ENCODE measurements at regions not wholly inside any gene's neighbourhood (a gene's known extent, or its start where the extent isn't known, plus 50 kb on each side); places are given as distances from the start of the nearest gene placed in this dataset.
A peak's percentile ranks its signal among the peaks of the same experiment; 100 is the strongest.

DNA sequence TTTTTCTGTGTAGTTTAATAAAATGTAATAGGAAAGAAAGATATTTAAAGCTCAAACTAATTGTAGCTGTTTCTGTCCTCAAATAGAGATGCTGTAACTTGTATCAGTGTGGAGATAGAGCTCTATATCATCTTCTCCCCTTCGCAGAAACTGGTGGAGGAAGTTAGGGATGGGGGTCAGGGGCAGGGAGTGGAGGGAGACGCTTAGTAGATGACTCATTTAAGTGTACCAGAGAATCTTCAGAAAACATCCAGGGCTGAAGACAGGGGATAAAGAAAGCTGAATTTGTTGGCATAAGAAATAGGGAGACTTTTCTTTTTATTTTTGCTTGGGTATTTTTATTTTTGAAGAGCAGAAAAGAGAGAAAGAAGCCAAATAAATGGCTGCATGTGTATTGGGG, 282.6 kb upstream of the DPYD start:
- no peak for DNase-seq (ENCODE audit: low spot score)

- peak; percentile 44 for DNase-seq (ENCODE audit: low spot score)
Measured at GRCh38 chr1:98201666-98202081, 280.8 kb upstream of the DPYD start.

DNA sequence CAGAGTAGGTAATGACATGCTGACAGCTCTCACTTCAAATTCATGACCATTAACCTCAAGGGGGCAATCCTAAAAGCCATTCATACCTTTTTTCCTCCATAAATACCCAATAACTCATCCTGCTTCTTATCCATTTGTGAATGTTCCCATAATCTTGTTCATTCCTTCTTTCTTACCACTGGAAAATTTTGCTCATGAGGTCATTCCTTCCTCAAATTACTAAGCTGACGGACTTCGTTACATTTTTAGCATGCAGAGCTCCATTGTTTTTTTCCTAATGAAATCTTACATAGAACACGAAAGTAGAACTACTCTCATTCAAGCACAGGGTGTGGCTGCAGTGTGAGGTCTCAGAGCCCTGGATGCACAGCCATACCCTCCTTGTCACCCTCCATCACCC, 276.5 kb upstream of the DPYD start:
- no peak for DNase-seq (ENCODE audit: low spot score)

DNA sequence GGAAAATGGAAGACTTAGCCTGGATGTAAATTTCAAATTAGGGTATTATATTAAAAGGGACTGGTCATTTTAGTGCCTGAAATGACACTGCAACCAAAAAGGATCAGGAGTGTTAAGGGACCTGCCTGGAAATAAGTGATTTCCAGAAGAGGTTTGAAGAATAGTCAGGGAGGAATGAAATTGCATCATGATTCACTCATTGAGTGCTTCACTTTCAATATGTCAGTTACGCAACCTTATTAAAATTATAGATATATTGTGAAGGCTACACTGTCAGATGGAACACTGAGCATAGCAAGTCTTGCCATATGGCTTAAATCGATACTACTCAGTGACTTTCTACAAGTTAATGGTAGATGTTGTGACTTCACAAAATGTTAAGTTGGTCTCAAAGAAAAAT, 275.2 kb upstream of the DPYD start:
- DNase-seq (ENCODE audit: low spot score), result no peak

DNA sequence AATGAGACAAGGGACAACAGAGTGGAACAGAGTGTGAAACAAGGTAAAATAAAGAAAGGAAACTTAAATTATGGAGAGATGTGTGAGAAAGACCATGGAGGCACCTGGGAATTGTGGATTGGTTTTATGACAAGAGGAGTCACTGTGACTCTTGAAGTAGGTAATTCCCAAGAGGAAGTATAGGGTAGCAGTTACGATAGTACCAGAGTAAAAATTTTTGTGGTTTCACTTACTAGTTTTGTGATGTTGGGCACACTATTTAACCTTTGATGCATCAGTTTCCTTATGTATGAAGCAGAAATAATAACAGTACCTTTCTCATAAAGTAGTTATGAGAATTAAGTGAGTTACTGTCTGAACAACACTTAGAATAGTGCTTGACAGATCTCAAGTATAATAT, 267.9 kb upstream of the DPYD start:
- no peak for DNase-seq (ENCODE audit: low spot score)

DNA sequence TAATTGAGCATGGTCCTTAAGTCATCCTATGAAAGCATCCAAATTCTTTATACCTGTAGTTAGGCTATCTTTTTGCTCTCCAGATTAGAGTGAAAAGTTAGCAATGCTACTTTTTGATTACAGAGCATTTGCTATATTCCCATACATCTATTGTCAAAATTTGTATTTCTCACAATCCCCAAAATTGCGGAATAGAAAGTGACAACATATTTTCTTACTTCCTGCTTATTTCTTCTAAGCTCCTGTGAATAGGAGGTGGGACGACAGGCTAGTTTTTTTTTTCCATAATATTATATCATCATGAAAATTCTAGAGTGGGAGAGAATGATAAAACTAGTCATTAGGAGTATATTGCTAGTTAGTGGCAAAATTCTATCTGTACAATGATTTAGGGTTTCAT, 264.0 kb upstream of the DPYD start:
- DNase-seq (ENCODE audit: low spot score), result no peak

DNA sequence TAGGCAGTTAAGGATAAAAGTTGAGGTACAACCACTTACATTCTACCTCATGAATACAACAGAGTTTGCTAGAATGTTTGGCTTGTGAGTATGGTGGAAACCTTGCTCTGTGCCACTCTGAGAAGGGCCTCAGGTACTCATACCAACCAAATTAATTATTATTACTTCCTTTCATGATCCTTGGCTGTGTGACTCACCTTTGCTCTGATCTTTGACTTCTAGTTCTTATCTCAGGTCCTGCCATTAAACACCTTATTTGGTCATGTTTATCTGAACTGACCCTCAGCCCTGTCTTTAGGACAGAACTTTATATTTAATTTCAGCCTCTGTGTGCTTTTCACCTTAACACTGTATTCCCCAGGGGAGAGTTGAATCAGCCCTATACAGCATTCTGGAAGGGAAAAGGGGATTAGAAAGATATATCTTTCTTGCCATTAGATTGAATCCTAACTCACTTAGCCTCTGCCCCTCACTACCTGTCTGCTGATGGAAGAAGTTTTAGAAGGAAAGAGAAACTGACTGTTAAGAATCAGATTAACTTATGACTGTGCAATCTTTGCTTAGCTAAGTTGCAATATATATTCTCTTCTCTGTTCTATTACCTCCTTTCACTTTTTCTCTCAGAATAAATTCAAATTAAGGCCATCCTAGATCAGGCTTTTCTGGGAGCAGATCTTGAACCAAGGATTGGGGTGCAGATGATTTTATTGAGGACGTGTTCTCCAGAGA, 260.4 kb upstream of the DPYD start:
- DNase-seq (ENCODE audit: low spot score), result no peak

DNA sequence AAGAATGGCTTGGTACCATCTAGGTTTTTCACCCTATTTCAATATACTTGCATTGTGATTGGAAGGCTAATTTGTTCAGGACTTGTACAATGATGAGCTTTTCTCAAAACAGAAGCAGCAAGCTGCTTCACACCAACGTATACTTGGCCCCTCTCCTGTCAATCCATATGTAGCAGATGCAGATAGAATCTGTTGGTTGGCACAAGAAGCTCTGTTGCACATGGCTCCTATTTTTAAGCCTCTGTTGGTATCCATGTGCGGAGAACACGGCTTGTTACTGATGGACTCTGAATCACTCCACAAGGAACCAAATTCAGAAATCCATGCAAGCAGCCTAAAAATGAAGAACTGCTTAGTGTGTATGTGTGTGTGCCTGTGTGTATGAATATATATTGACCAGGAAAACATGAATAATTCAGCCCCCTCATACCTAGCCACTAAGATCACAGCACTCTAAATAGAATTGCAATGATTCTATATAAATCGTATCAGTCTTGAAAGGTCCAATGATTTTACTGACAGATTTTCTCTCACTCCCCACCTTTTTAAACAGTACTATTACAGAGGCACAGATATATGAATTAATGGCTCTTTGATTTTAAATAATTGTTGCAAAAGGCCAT, 258.4 kb upstream of the DPYD start:
- no peak for DNase-seq (ENCODE audit: low spot score)

GRCh38 chr1:98177751-98178150, 256.9 kb upstream of the DPYD start:
- no peak for DNase-seq (ENCODE audit: low spot score)

GRCh38 chr1:98176936-98177335, 256.1 kb upstream of the DPYD start:
- no peak for DNase-seq (ENCODE audit: low spot score)

- no peak for DNase-seq (ENCODE audit: low spot score)
Measured at GRCh38 chr1:98176414-98176813, 255.6 kb upstream of the DPYD start.

DNA sequence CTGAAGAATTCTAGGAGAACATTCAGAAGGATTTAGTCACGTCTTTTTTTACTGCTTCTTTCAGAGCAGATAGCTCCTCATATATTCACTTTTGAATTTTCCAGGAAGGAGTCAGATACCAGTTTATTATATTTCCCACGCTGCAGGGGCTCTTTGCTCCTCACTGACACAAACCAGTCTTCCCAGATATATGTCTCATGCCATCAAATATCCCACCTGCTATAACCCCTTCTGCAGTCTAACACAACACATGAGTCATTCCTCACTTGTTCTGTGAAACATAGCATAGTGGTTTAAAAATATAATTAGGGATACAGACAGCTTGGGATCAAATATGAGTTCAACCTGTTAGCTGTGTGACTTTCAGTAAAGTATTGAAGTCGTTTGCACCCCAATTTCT, 251.7 kb upstream of the DPYD start:
- DNase-seq (ENCODE audit: low spot score), result no peak

DNA sequence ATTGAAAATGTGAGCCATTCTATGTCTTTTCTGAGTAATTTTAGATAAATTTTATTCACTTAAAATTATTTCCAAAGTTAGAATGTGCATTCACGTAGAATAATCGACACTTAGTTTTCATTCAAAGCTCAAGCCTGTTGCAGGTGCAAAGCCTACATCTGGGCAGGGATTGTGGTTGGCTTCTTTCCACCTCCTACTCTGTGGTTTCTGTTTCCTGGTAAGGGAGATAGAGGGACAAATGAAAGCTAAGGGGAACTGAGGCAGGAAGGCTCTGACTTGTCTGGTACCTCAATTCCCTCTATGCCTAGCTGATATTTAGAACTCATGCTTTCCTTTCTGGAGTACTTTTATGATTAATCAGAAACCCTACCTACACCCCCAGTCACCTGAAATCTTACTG, 251.2 kb upstream of the DPYD start:
- no peak for DNase-seq (ENCODE audit: low spot score)

DNA sequence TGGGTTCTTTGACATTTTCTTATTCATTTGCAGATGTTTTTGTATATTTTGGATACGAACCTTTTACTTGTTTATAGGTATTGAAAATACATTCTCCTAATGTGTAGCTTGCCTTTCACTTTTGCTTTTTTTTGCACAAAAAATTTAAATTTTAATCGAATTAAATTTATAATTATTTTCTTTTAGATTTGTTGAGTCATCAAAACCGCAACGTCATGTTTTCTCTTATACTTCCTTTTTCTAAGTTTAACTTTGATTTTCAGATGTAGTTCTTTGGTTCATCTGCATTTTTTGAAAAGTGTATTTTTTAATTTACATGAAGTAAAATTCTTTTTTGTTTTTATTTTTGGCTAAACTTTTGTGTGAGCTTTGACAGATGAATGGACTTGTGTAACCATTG, 243.7 kb upstream of the DPYD start:
- no peak for DNase-seq (ENCODE audit: low spot score)

DNA sequence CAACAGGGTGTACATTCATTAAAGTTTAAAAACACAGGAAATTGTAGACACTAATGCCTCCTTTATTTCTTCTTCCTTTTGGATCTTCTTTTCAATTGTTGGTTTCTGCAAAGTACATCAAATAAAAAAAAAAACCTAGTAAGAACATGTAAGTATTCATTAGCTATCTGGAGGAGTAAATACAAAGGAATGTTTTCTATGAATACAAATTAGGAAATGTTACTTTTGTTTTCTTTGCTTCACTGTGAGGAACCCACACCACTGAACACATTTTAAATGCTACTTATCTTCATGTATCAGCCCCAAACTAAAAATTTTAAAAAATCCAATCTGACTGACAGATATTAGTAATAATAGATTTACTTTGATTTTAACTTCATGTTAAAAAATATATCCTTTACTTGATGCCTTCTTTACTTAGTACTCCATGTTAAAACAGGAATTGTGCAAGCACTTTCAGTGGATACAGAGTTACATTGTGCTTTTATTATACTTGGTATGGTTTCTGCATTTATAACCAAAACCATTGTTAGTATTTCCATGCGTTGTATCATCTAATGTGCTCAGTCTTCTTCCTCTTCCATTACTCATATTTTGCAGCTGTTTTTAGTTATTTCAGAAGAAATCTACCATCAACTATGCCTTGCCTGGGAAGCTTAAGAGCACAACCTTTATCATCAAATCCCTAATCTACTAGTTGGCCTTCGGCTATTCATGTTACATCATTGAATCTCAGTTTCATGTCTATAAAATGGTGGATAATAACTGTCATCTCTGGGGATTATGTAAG, 236.9 kb upstream of the DPYD start:
- peak; percentile 11 for DNase-seq (ENCODE audit: low spot score)

DNA sequence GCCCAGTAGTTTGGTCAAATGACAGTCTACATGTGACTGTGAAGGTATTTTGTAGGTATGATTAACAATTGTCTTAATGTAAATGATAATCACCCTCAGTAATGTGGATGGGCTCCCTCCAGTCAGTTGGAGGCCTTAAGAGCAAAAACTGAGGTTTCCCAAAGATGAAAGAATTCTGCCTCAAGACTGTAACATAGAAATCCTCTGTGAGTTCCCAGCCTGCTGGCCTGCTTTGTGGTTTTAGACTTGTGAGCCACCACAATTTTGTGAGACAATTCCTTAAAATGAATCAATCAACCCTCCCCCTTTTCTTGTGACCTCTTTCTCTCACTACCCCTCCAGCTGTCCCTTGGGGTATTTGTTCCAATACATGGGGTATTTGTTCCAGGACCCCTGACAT, 226.4 kb upstream of the DPYD start:
- DNase-seq (ENCODE audit: low spot score), result no peak

DNA sequence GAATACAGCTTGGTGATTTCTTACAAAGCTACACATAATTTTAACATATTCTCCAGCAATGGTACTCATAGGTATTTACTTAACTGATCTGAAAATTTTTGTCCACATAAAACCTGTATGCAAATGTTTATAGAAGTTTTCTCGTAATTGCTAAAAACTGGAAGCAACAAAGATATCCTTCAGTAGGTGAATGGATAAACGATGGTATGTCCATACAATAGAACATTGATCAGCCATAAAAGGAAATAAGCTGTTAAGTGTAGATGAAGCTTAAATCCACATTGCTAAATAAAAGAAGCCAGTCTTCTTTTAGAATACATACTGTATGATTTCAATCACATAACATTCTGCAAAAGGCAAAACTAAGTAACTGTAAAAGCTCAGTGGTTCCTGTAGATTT, 224.8 kb upstream of the DPYD start:
- no peak for DNase-seq (ENCODE audit: low spot score)

DNA sequence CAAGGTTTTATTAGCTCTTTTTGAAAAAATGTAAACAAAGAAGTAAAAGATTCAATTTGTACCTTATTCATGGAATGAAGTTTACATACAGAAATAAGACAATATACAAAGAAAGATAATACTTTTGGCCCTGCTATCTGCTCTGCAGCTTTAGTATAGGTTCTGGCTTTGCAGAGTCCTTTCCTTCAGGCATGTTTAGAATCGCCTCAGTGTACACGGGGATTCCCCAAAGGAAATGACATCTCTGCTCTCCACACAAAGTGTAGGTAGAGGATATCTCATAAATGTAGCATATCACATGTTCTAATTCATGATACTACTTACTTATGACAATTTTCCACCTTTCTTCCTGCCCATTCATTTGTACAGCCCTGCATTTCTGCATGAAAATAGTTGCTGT, 222.6 kb upstream of the DPYD start:
- DNase-seq (ENCODE audit: low spot score), result no peak

- peak; percentile 59 for DNase-seq (ENCODE audit: low spot score)
Measured at GRCh38 chr1:98133131-98133530, 212.3 kb upstream of the DPYD start.

GRCh38 chr1:98130408-98130807, 209.6 kb upstream of the DPYD start:
- no peak for DNase-seq (ENCODE audit: low spot score)

DNA sequence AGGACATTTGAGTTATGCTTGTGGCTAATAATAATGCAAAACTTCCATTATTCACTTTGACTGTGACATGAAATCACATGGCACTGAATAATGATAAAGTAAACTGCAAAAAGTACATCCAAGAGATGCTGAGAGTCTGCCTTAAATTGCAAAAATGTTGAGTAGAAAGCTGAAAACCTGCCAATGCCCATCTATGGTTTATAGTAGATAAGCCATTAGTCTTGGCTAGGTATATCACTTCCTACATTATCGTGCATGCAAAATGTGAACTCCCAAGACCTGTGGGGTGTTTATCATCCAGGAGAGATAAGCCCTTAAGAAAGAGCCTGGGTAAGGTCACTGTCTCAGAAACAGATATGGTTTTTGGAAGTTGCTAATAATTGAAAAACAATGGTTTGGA, 208.7 kb upstream of the DPYD start:
- no peak for DNase-seq (ENCODE audit: low spot score)

DNA sequence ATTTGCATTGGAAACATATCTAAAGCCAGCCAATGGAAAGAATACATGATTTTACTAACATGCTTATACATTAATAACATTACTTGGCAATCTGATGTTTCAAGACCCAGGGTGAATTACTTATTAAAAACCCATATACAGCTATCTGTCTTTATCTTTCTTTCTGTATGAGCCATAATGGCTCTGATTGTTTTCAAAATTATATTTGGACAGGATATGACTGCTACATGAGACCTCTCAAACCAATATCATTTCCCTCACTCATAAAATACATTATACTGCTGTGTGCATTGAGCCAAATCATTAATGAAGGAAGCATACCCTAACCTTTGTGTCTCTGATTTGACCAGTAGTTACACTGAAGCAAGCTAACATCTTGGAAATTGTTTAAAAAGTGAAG, 205.9 kb upstream of the DPYD start:
- no peak for DNase-seq (ENCODE audit: low spot score)

- DNase-seq (ENCODE audit: low spot score), result no peak
Measured at GRCh38 chr1:98121646-98122045, 200.8 kb upstream of the DPYD start.

Data from AG08395 (cell line).